ENCODE measurements at regions not wholly inside any gene's neighbourhood (a gene's known extent, or its start where the extent isn't known, plus 50 kb on each side); places are given as distances from the start of the nearest gene placed in this dataset.

DNA sequence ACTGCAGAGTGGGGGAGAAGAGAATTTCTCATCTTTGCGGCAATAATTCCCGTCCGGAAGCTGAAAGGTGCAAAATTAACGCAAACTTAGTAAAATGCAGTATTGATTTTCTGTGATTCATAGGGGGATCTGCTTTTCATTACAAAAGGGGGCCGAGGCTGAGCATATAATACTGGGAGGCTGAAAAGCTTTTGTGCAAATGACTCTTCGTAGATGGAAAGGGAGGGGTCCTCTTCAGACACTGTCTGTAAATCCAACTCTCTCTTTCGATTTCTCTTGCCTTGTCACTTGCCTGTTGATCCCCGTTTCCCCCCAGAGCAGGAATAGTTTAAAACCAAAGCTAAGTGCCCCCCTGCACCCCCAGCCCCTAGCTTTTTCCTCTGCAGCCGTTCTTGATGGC is 258.2 kb downstream of the VRK1 start:
- TF ChIP-seq POLR2A (IDR thresholded peaks at IDR 0.05; ENCODE audit: low read depth, low read length) (no peak), JUN (IDR thresholded peaks at IDR 0.05; ENCODE audit: borderline replicate concordance, insufficient read depth, insufficient read length, low read depth) (no peak), FOS (IDR thresholded peaks at IDR 0.05; ENCODE audit: borderline replicate concordance, insufficient read depth, low read length) (no peak), EZH2 (IDR thresholded peaks at IDR 0.05; ENCODE audit: borderline replicate concordance, low read depth, low read length, severe bottlenecking) (no peak), POLR2AphosphoS5 (IDR thresholded peaks at IDR 0.05; ENCODE audit: insufficient read depth, low read depth, low read length) (no peak), GATA2 (IDR thresholded peaks at IDR 0.05; ENCODE audit: insufficient read depth, insufficient read length, low read depth, low read length) (no peak), MYC (IDR thresholded peaks at IDR 0.05; ENCODE audit: low read depth, low read length) (no peak)
- TF ChIP-seq, protein P1, sequence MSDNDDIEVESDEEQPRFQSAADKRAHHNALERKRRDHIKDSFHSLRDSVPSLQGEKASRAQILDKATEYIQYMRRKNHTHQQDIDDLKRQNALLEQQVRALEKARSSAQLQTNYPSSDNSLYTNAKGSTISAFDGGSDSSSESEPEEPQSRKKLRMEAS (IDR thresholded peaks at IDR 0.05; ENCODE audit: insufficient read depth, insufficient read length): no peak
- TF ChIP-seq, protein P2, sequence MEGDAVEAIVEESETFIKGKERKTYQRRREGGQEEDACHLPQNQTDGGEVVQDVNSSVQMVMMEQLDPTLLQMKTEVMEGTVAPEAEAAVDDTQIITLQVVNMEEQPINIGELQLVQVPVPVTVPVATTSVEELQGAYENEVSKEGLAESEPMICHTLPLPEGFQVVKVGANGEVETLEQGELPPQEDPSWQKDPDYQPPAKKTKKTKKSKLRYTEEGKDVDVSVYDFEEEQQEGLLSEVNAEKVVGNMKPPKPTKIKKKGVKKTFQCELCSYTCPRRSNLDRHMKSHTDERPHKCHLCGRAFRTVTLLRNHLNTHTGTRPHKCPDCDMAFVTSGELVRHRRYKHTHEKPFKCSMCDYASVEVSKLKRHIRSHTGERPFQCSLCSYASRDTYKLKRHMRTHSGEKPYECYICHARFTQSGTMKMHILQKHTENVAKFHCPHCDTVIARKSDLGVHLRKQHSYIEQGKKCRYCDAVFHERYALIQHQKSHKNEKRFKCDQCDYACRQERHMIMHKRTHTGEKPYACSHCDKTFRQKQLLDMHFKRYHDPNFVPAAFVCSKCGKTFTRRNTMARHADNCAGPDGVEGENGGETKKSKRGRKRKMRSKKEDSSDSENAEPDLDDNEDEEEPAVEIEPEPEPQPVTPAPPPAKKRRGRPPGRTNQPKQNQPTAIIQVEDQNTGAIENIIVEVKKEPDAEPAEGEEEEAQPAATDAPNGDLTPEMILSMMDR (IDR thresholded peaks at IDR 0.05; ENCODE audit: extremely low read depth in 1 of 2, insufficient read depth in 1 of 2, low read depth in 1 of 2, low read length in 2 of 2): no peak
- peaks cover 2% of the 10 kb centered on the region for H3K9me3 ChIP-seq (replicated peaks; ENCODE audit: control insufficient read depth, insufficient read depth, low read length)
- ChIA-PET CTCF (no interaction called here), POLR2A (no interaction called here)
- H3K4me3 ChIP-seq (replicated peaks in 1 of 3; ENCODE audit: insufficient read depth in 1 of 3, low read depth in 1 of 3, low read length in 3 of 3): no peak overlapping the region
- FAIRE-seq (no peak), DNase-seq (ENCODE audit: low read depth, low spot score) (no peak)
- no peaks in the 10 kb centered on the region for H3K79me2 ChIP-seq (ENCODE audit: control insufficient read depth, insufficient read depth, low read length)
- H3K27ac ChIP-seq (ENCODE audit: insufficient read depth, low read depth, low read length): no peak overlapping the region
- intact Hi-C loops (cut with micrococcal nuclease) (no loop called here), dilution Hi-C loops (cut with MboI; ENCODE audit: extremely low pct_ligation_motif_present, low sequenced_read_pairs) (no loop called here)
- H3K4me1 ChIP-seq (ENCODE audit: control insufficient read depth, extremely low read depth, insufficient read depth, low read length): no peaks in the 10 kb centered on the region
- H3K36me3 ChIP-seq (ENCODE audit: control insufficient read depth in 2 of 2, extremely low read depth in 1 of 2, insufficient read depth in 2 of 2, low read length in 2 of 2): no peaks in the 10 kb centered on the region
- H2AFZ ChIP-seq (ENCODE audit: low read depth, low read length): no peak overlapping the region
- no TSS peak for BruUV-seq (replicated peaks)
- no peaks in the 10 kb centered on the region for H3K27me3 ChIP-seq (ENCODE audit: control insufficient read depth in 2 of 2, insufficient read depth in 2 of 2, low read length in 2 of 2)
- H3K9me1 ChIP-seq (replicated peaks; ENCODE audit: control insufficient read depth, extremely low read depth, insufficient read depth, low read length): no peaks in the 10 kb centered on the region
- no peak overlapping the region for H3K9ac ChIP-seq (replicated peaks; ENCODE audit: extremely low read depth, insufficient read depth, low read length)
- no peak overlapping the region for H3K4me2 ChIP-seq (ENCODE audit: insufficient read depth, low read length)
- no peaks in the 10 kb centered on the region for H4K20me1 ChIP-seq (replicated peaks; ENCODE audit: control insufficient read depth, extremely low read depth, insufficient read depth, low read length)
